HG03060 (cell line): ENCODE measurements at regions not wholly inside any gene's neighbourhood (a gene's known extent, or its start where the extent isn't known, plus 50 kb on each side); places are given as distances from the start of the nearest gene placed in this dataset.
"Not testable (repeated sequence)": the region's sequence is repeated elsewhere in the genome, so short reads cannot be mapped to it uniquely, and the experiment has no call there.

Source experiments
- ATAC-seq: cut with Tn5 transposase; IDR thresholded peaks from one replicate; pipeline ENCODE4 v1.9.1; 2021; ENCODE audit warnings: low read depth, moderate number of reproducible peaks; ENCODE audit not compliant: unreplicated experiment

DNA sequence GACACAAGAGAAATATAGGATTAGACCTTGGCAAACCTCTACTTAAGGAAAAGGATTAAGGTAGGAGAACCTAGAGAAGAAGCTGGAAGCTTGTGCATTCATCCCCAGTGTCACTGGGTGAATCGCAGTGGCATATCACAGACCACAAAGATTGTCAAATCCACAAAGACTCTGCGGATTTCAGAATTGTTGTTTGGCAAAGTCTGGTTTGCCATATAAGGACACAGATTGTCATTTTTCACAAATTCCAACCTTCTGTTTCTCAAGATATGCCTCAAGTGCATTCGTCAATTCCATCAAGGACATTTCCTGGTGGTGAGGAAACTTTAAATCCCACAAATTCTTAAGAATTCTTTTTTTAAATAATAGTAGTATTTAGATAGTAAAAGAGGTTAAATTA, 395.1 kb upstream of the PAPPA start:
- ATAC-seq = no peak

GRCh38 chr9:115759426-115759825, 394.2 kb upstream of the PAPPA start:
- no peak for ATAC-seq

GRCh38 chr9:115764645-115765044, 388.9 kb upstream of the PAPPA start:
- no peak for ATAC-seq

- no peak for ATAC-seq
These were observed 388.5 kb upstream of the PAPPA start for GRCh38 chr9:115765060-115765459.

DNA sequence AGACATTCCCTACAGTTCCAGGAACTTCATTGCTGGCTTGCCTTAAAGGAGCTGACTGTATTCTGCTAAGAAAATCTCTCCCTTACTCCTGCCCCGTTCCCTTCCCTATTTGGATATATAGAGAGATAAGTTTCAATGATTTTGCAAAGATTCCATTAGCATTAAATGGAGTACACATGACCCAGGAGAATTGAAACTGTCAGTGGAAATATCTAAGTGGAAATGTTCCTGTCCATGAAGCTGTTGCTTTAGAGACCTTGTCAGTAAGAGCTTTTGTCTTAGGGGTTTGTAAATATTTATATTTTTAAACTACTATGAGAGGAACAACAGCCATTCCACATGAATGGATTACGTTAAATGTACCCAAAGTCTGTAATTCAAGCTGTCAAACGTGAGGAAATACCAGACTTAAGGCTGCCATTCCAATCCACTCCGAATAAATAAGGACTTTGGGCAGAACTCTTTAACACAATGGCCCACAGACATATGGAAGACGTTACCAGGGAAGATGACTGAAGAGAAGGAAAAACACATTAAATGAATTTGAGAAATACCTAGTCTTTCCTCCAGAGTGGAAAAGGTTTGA, 387.1 kb upstream of the PAPPA start:
- ATAC-seq = no peak

DNA sequence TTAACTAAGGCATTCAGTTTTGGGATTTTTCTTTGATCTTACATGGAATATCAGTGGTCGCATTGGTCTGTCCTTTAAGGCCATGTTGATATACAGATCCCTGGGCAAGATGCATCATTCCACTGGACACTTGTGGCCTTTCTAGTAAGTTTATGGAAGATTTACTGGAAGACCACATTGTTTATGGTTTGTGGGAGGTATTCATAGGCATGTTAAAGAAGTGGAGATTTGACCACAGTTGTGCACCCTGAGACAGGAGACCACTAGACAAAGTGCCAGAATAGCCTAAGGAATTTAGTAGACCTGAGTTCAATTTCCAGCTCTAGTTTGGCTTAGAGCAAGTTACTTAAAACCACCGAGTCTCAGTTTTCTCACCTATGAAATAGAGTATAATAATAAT, 383.1 kb upstream of the PAPPA start:
- ATAC-seq = no peak

DNA sequence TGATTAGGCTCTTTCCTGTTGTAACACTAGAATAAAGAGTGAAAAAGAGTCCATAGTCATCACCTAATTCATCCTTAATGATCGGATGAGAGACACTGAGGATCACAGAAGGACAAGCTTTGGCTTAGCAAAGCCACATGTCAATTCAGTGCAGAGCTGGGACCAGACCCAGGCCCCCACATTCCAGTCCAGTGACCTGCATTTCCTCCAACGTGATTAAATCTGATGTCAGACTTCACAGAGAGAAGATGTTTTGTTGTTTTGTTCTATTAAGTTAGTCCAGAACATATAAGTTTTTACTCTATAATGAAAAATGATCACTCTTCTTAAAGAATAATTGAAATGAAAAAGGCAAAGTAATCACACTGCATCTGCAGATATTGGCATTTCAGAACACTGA, 377.9 kb upstream of the PAPPA start:
- ATAC-seq = no peak

DNA sequence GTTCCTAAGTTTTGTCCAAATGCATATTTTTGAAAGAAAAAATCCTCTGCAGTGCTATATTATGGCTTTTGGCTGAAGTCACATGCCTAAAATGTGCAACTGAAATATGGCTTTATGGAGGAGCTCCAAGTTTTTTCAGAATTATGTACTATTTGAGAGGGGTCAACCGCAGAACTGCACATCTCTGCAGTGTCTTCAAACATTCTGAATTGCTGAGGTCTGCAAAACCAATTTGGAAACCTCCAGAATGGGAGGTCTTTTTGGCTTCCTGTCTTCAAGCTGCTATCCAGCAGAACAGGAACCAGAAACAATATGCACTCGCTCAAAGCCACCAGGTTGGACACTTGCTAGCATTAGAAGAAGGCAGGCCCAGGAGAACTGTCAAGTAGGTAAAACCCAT, 376.0 kb upstream of the PAPPA start:
- no peak for ATAC-seq

- no peak for ATAC-seq
These were observed 372.4 kb upstream of the PAPPA start for GRCh38 chr9:115781070-115781736.

GRCh38 chr9:115786321-115786720, 367.3 kb upstream of the PAPPA start:
- ATAC-seq = no peak

- ATAC-seq = no peak
These were observed 363.1 kb upstream of the PAPPA start for GRCh38 chr9:115790520-115790919.

DNA sequence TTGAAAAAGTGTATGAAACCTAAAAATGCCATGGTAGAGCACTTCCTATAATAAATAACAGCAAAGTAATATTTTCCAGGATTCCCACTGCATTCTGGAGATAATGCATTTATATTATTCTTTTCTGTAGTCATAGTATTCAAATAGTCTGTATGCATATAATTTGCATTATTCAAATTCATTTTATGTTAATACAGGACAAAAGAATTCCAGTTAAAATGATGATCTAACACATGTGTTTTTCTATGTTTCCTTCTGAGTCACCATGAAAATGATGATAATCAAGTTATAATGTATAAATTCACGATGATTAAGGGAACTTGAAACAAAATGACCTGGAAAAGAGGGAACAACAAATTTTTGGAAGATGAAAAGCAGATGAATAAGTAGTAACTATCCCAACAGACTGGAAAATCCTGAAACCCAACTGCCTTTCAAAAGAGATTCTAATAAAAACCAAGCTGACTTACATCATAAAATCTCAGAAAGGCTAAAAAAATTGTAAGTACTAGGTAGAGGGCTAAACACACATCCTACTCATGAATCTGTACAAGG, 358.6 kb upstream of the PAPPA start:
- no peak for ATAC-seq

- ATAC-seq = no peak
These were observed 353.9 kb upstream of the PAPPA start for GRCh38 chr9:115799734-115800133.

DNA sequence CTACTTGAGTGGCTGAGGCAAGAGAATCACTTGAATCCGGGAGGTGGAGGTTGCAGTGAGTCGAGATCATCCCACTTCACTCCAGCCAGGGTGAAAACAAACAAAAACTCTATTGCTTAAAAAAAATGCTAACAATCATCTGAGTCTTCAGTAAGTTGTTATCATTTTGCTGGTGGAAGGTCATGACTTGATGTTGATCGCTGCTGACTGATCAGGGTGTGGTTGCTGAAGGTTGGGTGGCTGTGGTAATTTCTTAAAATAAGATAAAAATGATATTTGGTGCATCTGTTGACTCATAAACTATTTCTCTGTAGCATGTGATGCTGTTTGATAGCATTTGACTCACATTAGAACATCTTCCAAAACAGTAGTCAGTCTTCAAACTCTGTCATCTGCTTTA, 349.4 kb upstream of the PAPPA start:
- ATAC-seq = no peak

GRCh38 chr9:115808108-115808507, 345.5 kb upstream of the PAPPA start:
- no peak for ATAC-seq

- ATAC-seq = no peak
These were observed 344.9 kb upstream of the PAPPA start for GRCh38 chr9:115808695-115809094.

- ATAC-seq = no peak
These were observed 343.4 kb upstream of the PAPPA start for GRCh38 chr9:115810166-115810565.

- ATAC-seq = no peak
These were observed 339.5 kb upstream of the PAPPA start for GRCh38 chr9:115814081-115814480.

DNA sequence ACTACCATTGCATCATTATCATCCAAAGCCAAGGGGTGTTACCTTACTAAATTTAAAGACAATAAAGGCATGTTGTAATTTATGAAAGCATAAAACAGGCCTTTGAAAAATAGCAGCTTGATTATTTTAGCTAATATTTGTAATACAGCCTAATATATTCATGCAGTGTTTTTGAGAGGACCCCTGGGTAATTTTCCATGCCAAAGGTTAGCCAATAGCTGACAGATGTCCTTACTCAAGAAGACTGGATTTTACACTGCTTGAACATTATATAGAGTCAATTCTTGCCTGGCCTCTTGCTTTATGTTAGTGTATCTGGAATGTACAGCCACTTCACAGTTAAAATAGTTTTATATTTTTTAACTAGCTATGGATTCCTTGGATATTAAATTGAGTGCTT, 337.8 kb upstream of the PAPPA start:
- no peak for ATAC-seq

GRCh38 chr9:115818651-115819050, 334.9 kb upstream of the PAPPA start:
- not testable (repeated sequence) for ATAC-seq

GRCh38 chr9:115832031-115832430, 321.6 kb upstream of the PAPPA start:
- no peak for ATAC-seq

DNA sequence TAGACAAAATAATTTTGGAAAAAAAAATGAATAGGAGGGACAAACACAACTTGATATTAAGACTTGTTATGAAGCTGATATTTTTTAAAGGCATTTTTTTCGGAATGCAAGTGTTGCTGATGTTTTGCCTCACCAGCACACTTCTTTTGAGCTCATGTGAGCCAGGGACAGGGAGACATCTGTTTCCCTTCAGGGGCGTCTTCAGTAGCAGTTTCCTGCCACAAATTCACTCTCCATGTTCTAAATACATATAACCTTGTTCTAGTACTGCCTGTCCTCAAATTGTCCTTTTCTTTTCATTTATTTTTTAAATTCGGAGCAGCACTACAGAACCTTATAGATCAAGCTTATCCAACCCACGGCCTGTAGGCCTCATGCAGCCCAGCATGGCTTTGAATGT, 316.0 kb upstream of the PAPPA start:
- ATAC-seq = no peak
